HG02870 (cell line): ENCODE measurements at regions not wholly inside any gene's neighbourhood (a gene's known extent, or its start where the extent isn't known, plus 50 kb on each side); places are given as distances from the start of the nearest gene placed in this dataset.

Experiments
- ATAC-seq: cut with Tn5 transposase; IDR thresholded peaks from one replicate; pipeline ENCODE4 v1.9.1; 2021; ENCODE audit warnings: mild to moderate bottlenecking, moderate library complexity; ENCODE audit not compliant: unreplicated experiment

- ATAC-seq: no peak
Observed at GRCh38 chr11:131229221-131229620, 141.2 kb upstream of the NTM start.

DNA sequence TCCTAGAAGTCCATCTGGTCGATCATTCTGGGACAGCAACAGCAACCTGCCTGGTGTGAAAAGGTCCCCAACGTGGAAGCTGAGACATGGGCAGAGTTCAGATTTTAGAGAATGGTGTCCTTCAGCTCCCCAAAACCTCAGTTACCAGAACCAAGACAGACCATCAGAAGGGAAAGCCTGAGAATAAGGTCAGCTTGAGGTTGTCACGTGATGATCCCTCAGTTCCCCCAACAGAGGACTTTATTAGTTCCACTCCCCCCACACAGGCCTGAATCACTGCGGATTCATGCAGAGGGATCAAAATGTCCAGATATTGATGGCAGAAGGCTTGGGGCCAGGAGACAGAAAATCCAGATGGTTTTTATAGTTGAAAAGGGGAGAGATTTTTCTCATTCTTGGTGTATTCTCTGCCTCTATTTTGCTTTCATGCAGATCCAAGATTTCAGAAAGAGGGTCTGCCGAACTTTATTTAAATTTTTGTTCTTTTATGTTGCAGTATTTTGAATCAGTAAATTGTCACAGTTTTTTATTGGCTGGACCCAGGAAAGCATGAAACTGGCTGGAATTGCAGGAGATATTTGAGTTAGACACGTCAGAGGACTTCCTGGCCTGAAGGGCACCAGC lies 139.0 kb upstream of the NTM start:
- ATAC-seq: no peak

DNA sequence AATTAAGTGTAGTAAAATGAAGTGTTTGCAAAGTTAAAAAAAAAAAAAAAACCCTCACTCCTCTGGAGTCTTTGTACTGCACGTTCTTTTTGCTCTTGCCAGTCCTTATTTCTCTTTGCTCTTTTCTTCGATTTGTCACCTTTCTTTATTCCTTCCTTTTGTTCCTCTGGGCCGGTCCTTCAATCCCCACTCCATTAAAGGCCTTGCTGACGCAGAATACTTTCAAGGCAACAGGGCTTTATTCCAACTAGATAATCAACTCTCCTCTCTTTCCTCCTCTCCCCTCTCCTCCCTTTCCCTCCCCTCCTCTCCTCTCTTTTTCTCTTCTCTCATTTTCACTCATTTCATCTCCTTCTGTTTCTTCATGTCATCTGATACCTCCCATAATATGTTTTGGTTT lies 138.2 kb upstream of the NTM start:
- ATAC-seq: no peak

DNA sequence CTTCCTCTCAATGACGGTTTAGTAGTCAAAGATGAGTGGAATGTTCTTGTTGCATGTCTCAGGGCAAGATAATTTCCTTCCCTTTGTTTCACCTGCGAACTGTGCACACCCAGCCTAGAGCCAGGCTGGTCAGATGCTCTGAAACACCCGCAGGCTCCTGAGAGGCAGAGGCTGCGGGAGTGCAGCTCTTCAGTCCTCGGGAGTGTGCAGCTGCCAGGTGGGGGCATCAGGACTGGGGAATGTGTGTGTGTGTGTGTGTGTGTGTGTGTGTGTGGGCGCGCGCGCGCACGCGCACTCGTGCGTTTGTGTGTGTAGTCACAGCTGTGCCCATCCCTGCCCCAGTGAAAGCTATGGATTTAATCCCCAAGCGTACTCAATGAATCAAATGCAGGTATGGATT lies 136.2 kb upstream of the NTM start:
- no peak for ATAC-seq

DNA sequence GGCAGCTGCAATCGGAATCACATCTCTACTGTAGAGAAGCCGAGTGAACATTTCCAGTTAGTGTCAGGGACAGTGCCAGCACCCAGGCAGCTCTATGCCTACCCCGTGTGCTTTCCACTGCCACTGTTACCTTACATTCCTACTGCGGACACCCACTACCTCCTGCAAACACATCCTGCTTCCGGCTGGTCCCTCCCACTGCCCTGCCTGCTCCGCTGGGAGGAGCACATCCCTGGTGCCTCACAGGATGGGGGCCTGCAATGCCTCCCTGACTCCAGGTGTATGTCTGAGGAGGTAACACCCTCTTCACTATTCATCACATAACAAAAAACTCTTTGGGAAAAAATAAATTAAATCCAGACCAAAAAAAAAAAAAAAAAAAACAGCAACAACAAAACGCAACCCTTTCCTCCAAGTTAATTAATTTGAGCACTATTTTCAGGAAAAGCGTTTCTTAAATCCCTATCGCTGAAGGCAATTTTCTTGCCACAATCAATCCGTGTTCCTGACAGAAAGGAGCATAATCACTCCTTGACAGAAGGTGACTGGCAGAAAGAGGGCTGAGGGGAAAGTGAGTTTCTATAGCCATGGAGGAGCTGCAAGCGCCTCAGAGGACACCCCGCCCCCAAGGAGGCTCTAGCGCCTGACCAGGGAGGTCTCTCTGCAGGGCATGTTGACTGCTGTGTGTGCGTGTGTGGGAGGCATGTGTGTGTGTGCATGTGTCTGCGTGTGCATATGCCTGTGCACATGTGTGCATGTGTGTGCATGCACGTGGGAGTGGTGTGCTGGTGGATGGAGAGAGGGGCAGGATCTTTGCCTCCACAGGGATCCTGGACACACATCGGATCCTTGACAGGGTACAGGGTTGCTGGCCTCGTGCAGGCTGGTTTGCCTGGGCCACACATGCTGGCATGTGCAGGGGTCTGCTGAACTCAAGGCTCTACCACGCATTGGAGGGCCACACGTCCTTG lies 134.8 kb upstream of the NTM start:
- ATAC-seq: no peak

- no peak for ATAC-seq
Observed at GRCh38 chr11:131240421-131240820, 130.0 kb upstream of the NTM start.

DNA sequence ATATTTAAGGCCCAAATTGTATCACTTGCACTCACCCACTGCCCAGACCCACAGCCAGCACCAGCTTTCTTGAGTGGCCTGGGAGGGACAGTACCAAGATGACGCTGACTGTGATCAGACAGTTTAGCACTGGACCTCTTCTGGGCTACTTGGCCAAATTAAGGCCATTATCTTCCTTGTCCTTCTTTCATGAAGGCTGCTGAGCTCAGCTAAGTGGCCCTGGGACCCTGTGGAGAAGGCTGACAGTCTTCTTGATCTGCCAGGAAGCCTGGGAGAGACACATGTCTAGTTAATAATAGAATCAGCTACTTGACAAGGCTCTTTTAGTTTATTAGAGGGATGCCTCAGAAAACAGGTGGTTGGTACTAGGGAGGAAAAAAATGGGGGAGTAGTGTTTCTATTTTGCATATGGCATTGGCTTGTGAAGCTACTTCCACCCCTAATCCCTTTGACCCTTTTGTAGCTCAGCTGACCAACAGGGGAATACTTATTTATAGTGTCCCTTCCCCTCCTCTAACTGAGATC lies 127.9 kb upstream of the NTM start:
- no peak for ATAC-seq

- no peak for ATAC-seq
Observed at GRCh38 chr11:131246156-131246555, 124.3 kb upstream of the NTM start.

DNA sequence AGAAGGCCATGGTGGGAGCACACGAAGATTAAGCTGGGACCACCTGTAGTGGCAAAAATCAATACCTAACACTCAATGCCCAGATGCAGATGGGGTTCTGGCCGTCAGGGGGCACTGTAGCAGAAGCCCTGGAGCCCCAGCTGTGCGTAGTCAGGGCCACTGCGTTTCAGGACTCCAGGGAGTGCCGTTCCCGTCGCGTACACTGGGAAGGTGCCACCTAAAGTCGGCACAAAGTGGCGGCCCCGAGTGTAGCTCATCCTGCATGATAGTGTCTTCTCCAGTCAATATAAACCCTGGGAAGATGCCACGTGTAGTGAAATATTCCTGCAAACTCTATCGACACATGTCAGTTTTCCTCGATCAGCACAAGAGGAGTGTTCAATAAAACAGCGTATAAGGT lies 123.8 kb upstream of the NTM start:
- ATAC-seq: no peak

DNA sequence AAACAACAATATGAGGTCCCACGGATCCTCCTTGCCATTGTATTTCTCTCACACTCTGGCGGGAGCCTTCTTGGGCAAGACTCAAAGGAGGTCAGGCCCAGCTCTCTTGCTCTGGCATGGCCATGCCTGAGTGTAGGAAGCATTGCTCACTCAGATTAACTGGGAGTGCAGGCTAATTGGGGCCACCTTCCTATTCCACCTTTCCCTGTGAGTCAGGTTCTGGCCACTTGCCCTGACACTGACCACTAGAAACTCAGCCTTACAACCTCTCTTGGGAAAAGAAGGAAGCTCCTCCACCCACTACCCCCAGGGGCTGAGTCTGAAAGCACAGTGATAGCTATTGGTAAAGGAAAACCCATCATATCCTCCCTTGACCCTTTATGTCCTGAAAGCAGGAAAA lies 121.8 kb upstream of the NTM start:
- no peak for ATAC-seq

DNA sequence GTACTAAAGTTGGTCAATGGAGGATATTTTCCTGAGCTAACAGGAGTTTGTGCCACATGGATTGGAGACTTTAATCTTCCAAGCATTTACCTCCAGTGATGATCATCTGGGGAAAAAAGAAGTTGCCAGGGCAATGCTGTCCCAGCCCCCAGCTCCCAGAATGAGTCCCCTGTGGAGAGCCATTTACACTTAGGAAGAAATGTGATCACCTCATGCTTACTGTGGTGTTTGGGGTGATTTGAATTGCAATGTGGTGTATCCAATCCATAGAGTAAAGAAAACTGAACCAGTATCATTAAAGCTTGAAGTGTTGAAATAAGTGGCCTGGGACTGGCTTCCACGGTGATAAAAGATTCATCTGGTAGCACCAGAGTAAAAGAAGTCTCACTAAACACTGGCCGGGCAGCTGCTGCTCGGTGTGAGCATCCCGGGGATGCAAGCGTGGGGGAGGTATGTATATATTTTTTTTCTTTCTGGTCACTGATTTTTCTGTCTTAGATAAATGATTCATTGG lies 117.2 kb upstream of the NTM start:
- no peak for ATAC-seq

- ATAC-seq: no peak
Observed at GRCh38 chr11:131253656-131254151, 116.7 kb upstream of the NTM start.

- ATAC-seq: no peak
Observed at GRCh38 chr11:131254254-131254653, 116.2 kb upstream of the NTM start.

DNA sequence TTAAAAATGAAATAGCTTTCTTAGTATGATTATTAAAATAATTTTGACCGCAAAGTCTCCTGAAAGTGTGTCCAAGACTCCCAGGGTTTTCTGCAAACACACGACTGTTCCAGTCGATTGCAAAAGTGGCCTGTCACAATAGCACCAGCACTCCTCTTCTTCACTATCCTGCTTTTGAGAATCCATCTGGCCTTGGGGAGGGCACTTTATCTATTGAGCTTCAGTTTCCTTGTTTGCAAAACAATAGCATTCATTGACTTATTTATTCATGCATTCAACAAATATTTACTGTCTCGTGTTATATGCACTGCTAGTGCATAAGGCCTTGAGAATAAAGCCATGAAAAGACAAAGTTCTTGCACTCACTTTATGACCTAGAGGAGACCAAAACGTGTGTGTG lies 96.2 kb upstream of the NTM start:
- ATAC-seq: no peak

DNA sequence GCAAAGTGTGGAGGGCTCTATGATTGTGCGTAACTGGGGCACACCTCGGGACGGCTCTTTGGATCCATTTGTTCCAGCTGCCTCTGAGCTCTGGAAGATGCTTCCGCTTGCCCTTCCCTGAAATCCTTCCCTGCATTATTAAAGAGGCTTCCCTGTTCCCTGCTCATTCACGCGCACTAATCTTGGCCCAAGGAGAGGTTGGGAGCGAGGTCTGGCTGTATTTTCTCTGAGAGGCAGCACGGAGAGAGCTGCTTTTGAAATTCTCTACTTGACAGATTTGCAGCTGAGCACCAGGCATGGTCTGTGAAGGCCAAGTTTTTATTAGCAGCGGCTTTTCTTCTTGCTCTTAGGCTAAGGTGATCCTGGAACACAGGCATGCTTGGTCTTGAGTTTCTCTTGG lies 94.8 kb upstream of the NTM start:
- no peak for ATAC-seq

- no peak for ATAC-seq
Observed at GRCh38 chr11:131278472-131278871, 91.9 kb upstream of the NTM start.

DNA sequence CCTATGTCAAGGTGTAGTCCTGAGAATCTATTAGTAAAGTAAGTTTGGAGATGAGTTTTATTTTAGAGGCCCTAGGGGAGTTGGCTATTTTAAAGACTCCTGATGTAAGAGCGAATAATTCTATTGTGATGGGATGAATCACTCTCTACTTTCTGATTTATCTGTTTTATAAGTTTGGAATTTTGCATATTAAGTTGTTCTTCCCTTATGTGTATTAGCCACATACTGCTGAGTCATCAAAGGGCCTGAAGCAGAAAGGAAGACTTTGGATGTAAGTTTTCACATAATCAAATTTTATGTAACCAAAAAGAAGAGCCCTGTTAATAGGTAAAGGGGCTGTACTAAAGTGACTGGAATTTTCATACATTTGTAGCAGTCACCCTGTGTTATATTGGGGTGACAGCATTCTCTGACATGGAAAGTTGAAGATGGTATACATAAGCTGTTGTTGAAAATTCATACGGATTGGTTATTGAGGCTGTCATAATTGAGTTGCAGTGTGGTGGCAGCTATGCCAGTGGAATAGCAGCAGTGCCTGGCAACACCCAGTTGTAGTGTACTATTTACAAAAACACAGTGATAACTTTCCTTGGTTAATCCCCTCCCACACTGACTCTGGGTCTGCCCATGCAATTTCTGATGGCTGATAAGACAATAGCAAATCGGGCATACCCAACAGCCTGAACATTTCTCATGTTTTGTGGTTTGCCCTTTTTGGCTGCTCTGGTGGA lies 90.6 kb upstream of the NTM start:
- no peak for ATAC-seq

GRCh38 chr11:131281316-131281715 lies 89.1 kb upstream of the NTM start:
- ATAC-seq: no peak

GRCh38 chr11:131284041-131284440 lies 86.4 kb upstream of the NTM start:
- ATAC-seq: no peak

- no peak for ATAC-seq
Observed at GRCh38 chr11:131288521-131289091, 81.8 kb upstream of the NTM start.

GRCh38 chr11:131290185-131290584 lies 80.2 kb upstream of the NTM start:
- ATAC-seq: no peak
